ENCODE measurements at regions not wholly inside any gene's neighbourhood (a gene's known extent, or its start where the extent isn't known, plus 50 kb on each side); places are given as distances from the start of the nearest gene placed in this dataset.

GRCh38 chrX:11952176-11952720 is 186.0 kb upstream of the FRMPD4 start:
- peak; percentile 27 to 28 for DNase-seq (ENCODE audit: low read depth in 2 of 2)

- DNase-seq (ENCODE audit: low read depth in 2 of 2): peak; percentile 80
Measured at GRCh38 chrX:11953615-11954014, 184.7 kb upstream of the FRMPD4 start.

- DNase-seq (ENCODE audit: low read depth in 2 of 2): no peak
Measured at GRCh38 chrX:11954176-11954575, 184.1 kb upstream of the FRMPD4 start.

GRCh38 chrX:11960031-11960430 is 178.2 kb upstream of the FRMPD4 start:
- DNase-seq (ENCODE audit: low read depth in 2 of 2): no peak

- no peak for DNase-seq (ENCODE audit: low read depth in 2 of 2)
Measured at GRCh38 chrX:11965436-11965835, 172.8 kb upstream of the FRMPD4 start.

GRCh38 chrX:11967986-11968869 is 170.0 kb upstream of the FRMPD4 start:
- no peak for DNase-seq (ENCODE audit: low read depth in 2 of 2)

GRCh38 chrX:11968991-11969390 is 169.3 kb upstream of the FRMPD4 start:
- DNase-seq (ENCODE audit: low read depth in 2 of 2): no peak

- DNase-seq (ENCODE audit: low read depth in 2 of 2): no peak
Measured at GRCh38 chrX:11970578-11971359, 167.5 kb upstream of the FRMPD4 start.

- no peak for DNase-seq (ENCODE audit: low read depth in 2 of 2)
Measured at GRCh38 chrX:11976663-11977062, 161.6 kb upstream of the FRMPD4 start.

- no peak for DNase-seq (ENCODE audit: low read depth in 2 of 2)
Measured at GRCh38 chrX:11992271-11992670, 146.0 kb upstream of the FRMPD4 start.

GRCh38 chrX:11995146-11995545 is 143.1 kb upstream of the FRMPD4 start:
- DNase-seq (ENCODE audit: low read depth in 2 of 2): no peak

- DNase-seq (ENCODE audit: low read depth in 2 of 2): no peak
Measured at GRCh38 chrX:11996810-11997209, 141.5 kb upstream of the FRMPD4 start.

- DNase-seq (ENCODE audit: low read depth in 2 of 2): no peak
Measured at GRCh38 chrX:11998944-11999343, 139.3 kb upstream of the FRMPD4 start.

- no peak for DNase-seq (ENCODE audit: low read depth in 2 of 2)
Measured at GRCh38 chrX:12002876-12003275, 135.4 kb upstream of the FRMPD4 start.

GRCh38 chrX:12007881-12008280 is 130.4 kb upstream of the FRMPD4 start:
- peak; percentile 38 to 49 for DNase-seq (ENCODE audit: low read depth in 2 of 2)

GRCh38 chrX:12010436-12010835 is 127.8 kb upstream of the FRMPD4 start:
- no peak for DNase-seq (ENCODE audit: low read depth in 2 of 2)

- no peak for DNase-seq (ENCODE audit: low read depth in 2 of 2)
Measured at GRCh38 chrX:12011075-12011474, 127.2 kb upstream of the FRMPD4 start.

GRCh38 chrX:12013211-12013618 is 125.1 kb upstream of the FRMPD4 start:
- DNase-seq (ENCODE audit: low read depth in 2 of 2): no peak

GRCh38 chrX:12021698-12022097 is 116.6 kb upstream of the FRMPD4 start:
- DNase-seq (ENCODE audit: low read depth in 2 of 2): no peak

- DNase-seq (ENCODE audit: low read depth in 2 of 2): no peak
Measured at GRCh38 chrX:12026481-12026880, 111.8 kb upstream of the FRMPD4 start.

- no peak for DNase-seq (ENCODE audit: low read depth in 2 of 2)
Measured at GRCh38 chrX:12032082-12032481, 106.2 kb upstream of the FRMPD4 start.

- DNase-seq (ENCODE audit: low read depth in 2 of 2): no peak
Measured at GRCh38 chrX:12034741-12035140, 103.5 kb upstream of the FRMPD4 start.

GRCh38 chrX:12042615-12043014 is 95.7 kb upstream of the FRMPD4 start:
- DNase-seq (ENCODE audit: low read depth in 2 of 2): no peak
